ENCODE measurements at regions not wholly inside any gene's neighbourhood (a gene's known extent, or its start where the extent isn't known, plus 50 kb on each side); places are given as distances from the start of the nearest gene placed in this dataset.

DNA sequence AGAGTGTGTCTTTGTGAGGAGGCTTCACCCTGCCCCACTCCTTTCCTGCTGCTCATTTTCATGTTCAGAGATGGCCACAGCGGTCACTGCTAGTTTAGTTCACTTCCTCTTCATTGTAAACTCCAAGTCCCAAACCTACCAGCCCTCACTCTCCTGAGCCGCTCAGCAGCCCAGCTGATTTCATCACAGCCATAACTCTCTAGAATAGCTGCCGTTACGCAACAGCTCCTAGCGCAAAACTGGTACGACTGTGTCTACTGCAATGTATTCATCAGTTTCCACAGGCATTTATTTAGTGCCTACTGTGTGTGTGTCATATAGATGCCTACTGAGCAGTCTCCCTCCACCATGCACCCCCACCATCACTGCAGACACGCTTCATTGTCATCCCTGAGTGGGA lies 233.5 kb upstream of the RPL38 start:
- Histone ChIP-seq H3K4me3 (ENCODE audit: low read length) (no peak overlapping the region), H3K36me3 (ENCODE audit: control insufficient read depth, insufficient read depth, low read length) (no peaks in the 10 kb centered on the region), H3K27me3 (ENCODE audit: control insufficient read depth, insufficient read depth, low read length) (no peaks in the 10 kb centered on the region), H3K9ac (ENCODE audit: low read length) (no peak overlapping the region), H3K4me1 (ENCODE audit: control insufficient read depth, insufficient read depth, low read length) (peaks cover 3% of the 10 kb centered on the region), H3K9me3 (ENCODE audit: control insufficient read depth, low read length) (no peaks in the 10 kb centered on the region)

GRCh38 chr17:73971127-73971526 lies 232.4 kb upstream of the RPL38 start:
- no peaks in the 10 kb centered on the region for H3K36me3 ChIP-seq (ENCODE audit: control insufficient read depth, insufficient read depth, low read length)
- peaks cover 3% of the 10 kb centered on the region for H3K4me1 ChIP-seq (ENCODE audit: control insufficient read depth, insufficient read depth, low read length)
- H3K4me3 ChIP-seq (ENCODE audit: low read length), result no peak overlapping the region
- H3K27me3 ChIP-seq (ENCODE audit: control insufficient read depth, insufficient read depth, low read length), result no peaks in the 10 kb centered on the region
- H3K9ac ChIP-seq (ENCODE audit: low read length), result no peak overlapping the region
- H3K9me3 ChIP-seq (ENCODE audit: control insufficient read depth, low read length), result no peaks in the 10 kb centered on the region

- H3K9ac ChIP-seq (ENCODE audit: low read length), result no peak overlapping the region
- peaks cover 3% of the 10 kb centered on the region for H3K4me1 ChIP-seq (ENCODE audit: control insufficient read depth, insufficient read depth, low read length)
- H3K27me3 ChIP-seq (ENCODE audit: control insufficient read depth, insufficient read depth, low read length), result no peaks in the 10 kb centered on the region
- H3K4me3 ChIP-seq (ENCODE audit: low read length), result no peak overlapping the region
- H3K9me3 ChIP-seq (ENCODE audit: control insufficient read depth, low read length), result no peaks in the 10 kb centered on the region
- H3K36me3 ChIP-seq (ENCODE audit: control insufficient read depth, insufficient read depth, low read length), result no peaks in the 10 kb centered on the region
These were observed 231.4 kb upstream of the RPL38 start for GRCh38 chr17:73972056-73972455.

GRCh38 chr17:73972901-73973300 lies 230.6 kb upstream of the RPL38 start:
- H3K4me3 ChIP-seq (ENCODE audit: low read length), result no peak overlapping the region

DNA sequence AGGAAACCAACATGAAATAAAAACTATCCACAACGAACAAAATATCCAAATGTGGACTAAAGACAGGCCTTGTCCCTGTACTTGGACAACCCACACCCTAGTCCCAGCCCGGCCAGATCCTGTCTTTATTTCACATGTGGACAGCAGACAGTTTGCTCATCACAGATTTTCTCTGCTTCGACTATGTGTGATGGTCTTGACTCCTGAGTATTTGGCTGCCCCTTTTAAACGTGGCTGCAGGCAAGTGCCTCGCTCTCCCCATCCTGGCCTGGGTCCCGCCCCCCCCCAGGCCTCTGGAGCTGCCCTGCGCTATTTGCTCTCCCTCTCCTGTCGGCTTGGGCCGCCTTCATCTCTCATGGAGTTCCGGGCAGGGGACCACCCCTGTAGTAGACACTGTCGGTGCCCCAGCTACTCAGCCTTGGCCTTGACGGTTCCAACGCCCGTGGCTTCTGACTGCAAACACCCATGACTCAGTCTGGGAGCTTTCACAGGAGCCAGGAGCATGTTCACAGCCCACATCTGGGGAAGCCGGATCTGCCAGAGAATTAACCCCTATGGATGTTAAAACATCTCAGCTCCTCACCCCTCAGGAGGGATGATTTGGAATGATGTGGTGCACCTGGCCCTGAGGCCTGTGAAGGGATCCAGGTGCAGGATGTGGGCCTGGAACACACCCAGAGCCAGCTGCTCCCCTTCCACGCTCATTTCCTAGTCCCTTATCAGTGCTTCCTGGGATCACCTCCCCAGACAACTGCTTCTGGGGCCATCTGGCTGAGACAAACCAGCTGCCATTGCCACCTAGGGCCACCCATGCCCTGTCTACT lies 229.7 kb upstream of the RPL38 start:
- Histone ChIP-seq H3K9ac (ENCODE audit: low read length) (no peak overlapping the region), H3K27me3 (ENCODE audit: control insufficient read depth, insufficient read depth, low read length) (no peaks in the 10 kb centered on the region), H3K9me3 (ENCODE audit: control insufficient read depth, low read length) (no peaks in the 10 kb centered on the region), H3K36me3 (ENCODE audit: control insufficient read depth, insufficient read depth, low read length) (no peaks in the 10 kb centered on the region), H3K4me3 (ENCODE audit: low read length) (no peak overlapping the region), H3K4me1 (ENCODE audit: control insufficient read depth, insufficient read depth, low read length) (peaks cover 3% of the 10 kb centered on the region)

More at GRCh38 chr17:73972901-73973300, 230.6 kb upstream of the RPL38 start:
- Histone ChIP-seq H3K27me3 (ENCODE audit: control insufficient read depth, insufficient read depth, low read length) (no peaks in the 10 kb centered on the region), H3K9ac (ENCODE audit: low read length) (no peak overlapping the region), H3K4me1 (ENCODE audit: control insufficient read depth, insufficient read depth, low read length) (peaks cover 3% of the 10 kb centered on the region), H3K9me3 (ENCODE audit: control insufficient read depth, low read length) (no peaks in the 10 kb centered on the region), H3K36me3 (ENCODE audit: control insufficient read depth, insufficient read depth, low read length) (no peaks in the 10 kb centered on the region)

DNA sequence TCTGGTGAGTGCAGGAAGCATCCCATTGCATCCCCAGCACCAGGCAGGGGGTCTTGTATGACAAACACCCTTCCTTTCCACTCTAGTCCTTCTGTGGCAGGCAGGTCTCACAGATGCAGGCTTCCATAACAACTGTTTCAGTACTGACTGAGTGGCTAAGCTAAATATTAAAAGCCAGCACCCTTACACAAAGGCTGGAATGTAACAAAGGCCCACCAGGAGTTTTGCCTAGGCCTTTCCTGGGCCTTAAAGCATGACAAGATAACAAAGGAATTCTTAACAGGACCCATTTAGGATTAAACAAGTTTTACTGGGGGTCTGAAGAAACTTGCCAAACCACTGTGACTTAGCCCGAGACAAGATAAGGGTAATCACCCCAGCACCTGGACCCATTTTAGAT lies 228.9 kb upstream of the RPL38 start:
- Histone ChIP-seq H3K4me1 (ENCODE audit: control insufficient read depth, insufficient read depth, low read length) (peaks cover 3% of the 10 kb centered on the region), H3K9ac (ENCODE audit: low read length) (no peak overlapping the region), H3K4me3 (ENCODE audit: low read length) (no peak overlapping the region), H3K9me3 (ENCODE audit: control insufficient read depth, low read length) (no peaks in the 10 kb centered on the region), H3K27me3 (ENCODE audit: control insufficient read depth, insufficient read depth, low read length) (no peaks in the 10 kb centered on the region), H3K36me3 (ENCODE audit: control insufficient read depth, insufficient read depth, low read length) (no peaks in the 10 kb centered on the region)

DNA sequence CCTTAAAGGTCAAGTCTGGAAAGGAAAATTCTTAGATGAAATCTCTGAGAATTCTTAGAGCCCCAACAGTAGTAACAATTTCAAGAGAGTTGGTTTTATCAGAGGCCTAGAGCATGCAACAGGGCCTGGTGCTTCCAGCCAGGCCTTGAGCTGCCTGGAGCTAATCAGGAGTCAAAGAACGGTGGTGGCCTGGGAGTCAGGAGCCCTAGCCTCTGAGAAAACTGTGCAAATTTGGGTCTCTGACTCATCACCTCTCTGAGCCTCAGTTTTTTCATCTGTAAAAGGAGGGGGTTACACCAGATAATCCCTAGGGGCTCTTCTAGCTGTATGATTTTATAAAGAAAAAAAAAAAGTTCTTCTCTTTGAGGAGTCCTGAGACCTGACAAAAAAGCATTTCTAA lies 227.3 kb upstream of the RPL38 start:
- Histone ChIP-seq H3K9me3 (ENCODE audit: control insufficient read depth, low read length) (no peaks in the 10 kb centered on the region), H3K9ac (ENCODE audit: low read length) (no peak overlapping the region), H3K27me3 (ENCODE audit: control insufficient read depth, insufficient read depth, low read length) (no peaks in the 10 kb centered on the region), H3K4me3 (ENCODE audit: low read length) (no peak overlapping the region), H3K4me1 (ENCODE audit: control insufficient read depth, insufficient read depth, low read length) (peaks cover 3% of the 10 kb centered on the region), H3K36me3 (ENCODE audit: control insufficient read depth, insufficient read depth, low read length) (no peaks in the 10 kb centered on the region)

GRCh38 chr17:73976676-73977521 lies 226.6 kb upstream of the RPL38 start:
- H3K9me3 ChIP-seq (ENCODE audit: control insufficient read depth, low read length), result no peaks in the 10 kb centered on the region
- no peak overlapping the region for H3K9ac ChIP-seq (ENCODE audit: low read length)
- H3K4me1 ChIP-seq (ENCODE audit: control insufficient read depth, insufficient read depth, low read length), result peaks cover 3% of the 10 kb centered on the region
- H3K36me3 ChIP-seq (ENCODE audit: control insufficient read depth, insufficient read depth, low read length), result no peaks in the 10 kb centered on the region
- H3K27me3 ChIP-seq (ENCODE audit: control insufficient read depth, insufficient read depth, low read length), result no peaks in the 10 kb centered on the region
- no peak overlapping the region for H3K4me3 ChIP-seq (ENCODE audit: low read length)

DNA sequence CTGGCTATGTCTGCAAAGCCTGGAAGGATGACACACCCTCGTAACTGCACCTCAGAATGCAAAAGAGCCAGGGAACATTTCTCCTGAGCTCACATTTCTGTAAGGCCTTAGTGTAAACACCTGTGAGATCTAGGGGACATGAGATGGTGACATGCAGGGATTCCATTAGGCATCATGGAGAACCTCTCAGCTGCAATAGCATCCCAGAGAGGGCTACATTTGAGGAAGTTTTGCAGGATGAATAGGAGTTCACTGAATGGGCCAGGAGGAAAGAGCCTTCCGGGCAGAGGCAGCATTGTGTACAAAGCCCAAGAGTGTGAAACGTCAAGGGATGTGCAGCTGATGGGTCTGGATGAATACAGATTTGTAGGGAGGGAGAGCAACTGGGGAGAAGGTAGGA lies 223.0 kb upstream of the RPL38 start:
- Histone ChIP-seq H3K9ac (ENCODE audit: low read length) (no peak overlapping the region), H3K9me3 (ENCODE audit: control insufficient read depth, low read length) (no peaks in the 10 kb centered on the region), H3K36me3 (ENCODE audit: control insufficient read depth, insufficient read depth, low read length) (no peaks in the 10 kb centered on the region), H3K4me1 (ENCODE audit: control insufficient read depth, insufficient read depth, low read length) (no peaks in the 10 kb centered on the region), H3K4me3 (ENCODE audit: low read length) (no peak overlapping the region), H3K27me3 (ENCODE audit: control insufficient read depth, insufficient read depth, low read length) (no peaks in the 10 kb centered on the region)

DNA sequence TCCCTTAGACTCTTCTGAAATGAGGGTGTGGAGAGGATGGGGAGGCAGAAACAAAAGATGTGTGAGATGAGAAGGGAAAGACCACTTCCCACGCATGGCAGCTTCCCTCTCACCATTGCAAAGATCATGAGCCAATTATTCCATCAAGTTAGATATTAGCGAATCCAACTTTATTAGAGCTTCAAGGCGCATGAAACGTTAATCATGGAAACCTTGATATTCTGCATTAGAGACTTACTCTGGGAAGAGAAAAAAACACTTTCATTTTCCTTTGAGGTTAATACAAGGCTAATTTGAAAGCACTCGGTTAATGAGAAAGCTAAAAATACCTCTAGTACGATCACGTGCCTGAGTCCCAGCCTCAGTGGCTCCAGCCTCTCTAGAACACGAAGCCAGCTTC lies 220.6 kb upstream of the RPL38 start:
- H3K27me3 ChIP-seq (ENCODE audit: control insufficient read depth, insufficient read depth, low read length), result peaks cover under 1% of the 10 kb centered on the region
- H3K4me3 ChIP-seq (ENCODE audit: low read length), result no peak overlapping the region
- H3K9ac ChIP-seq (ENCODE audit: low read length), result no peak overlapping the region
- H3K36me3 ChIP-seq (ENCODE audit: control insufficient read depth, insufficient read depth, low read length), result no peaks in the 10 kb centered on the region
- H3K4me1 ChIP-seq (ENCODE audit: control insufficient read depth, insufficient read depth, low read length), result no peaks in the 10 kb centered on the region
- H3K9me3 ChIP-seq (ENCODE audit: control insufficient read depth, low read length), result no peaks in the 10 kb centered on the region

GRCh38 chr17:73983621-73984400 lies 219.7 kb upstream of the RPL38 start:
- H3K9me3 ChIP-seq (ENCODE audit: control insufficient read depth, low read length), result no peaks in the 10 kb centered on the region
- H3K36me3 ChIP-seq (ENCODE audit: control insufficient read depth, insufficient read depth, low read length), result no peaks in the 10 kb centered on the region
- H3K4me1 ChIP-seq (ENCODE audit: control insufficient read depth, insufficient read depth, low read length), result no peaks in the 10 kb centered on the region
- H3K4me3 ChIP-seq (ENCODE audit: low read length), result no peak overlapping the region
- no peak overlapping the region for H3K9ac ChIP-seq (ENCODE audit: low read length)
- peaks cover 2% of the 10 kb centered on the region for H3K27me3 ChIP-seq (ENCODE audit: control insufficient read depth, insufficient read depth, low read length)

DNA sequence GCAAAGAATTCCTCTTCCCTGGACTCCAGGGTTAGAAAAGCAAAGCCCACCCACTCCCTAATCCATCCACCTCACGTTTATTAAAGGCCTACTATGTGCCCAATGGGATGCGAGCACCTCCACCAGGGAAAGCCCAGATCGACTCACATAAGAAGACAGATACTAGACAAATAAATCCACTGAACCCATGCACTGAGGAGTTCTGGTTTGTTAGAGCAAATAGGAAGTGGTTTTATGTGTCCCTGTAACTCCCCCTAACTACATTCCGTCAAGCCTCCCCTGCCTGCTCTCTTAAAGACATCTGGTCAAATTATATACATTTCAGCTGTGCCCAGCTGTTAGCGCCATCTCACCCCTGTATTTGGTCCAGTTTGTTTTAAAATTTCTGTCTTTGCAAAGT lies 218.5 kb upstream of the RPL38 start:
- Histone ChIP-seq H3K9me3 (ENCODE audit: control insufficient read depth, low read length) (no peaks in the 10 kb centered on the region), H3K4me3 (ENCODE audit: low read length) (no peak overlapping the region), H3K27me3 (ENCODE audit: control insufficient read depth, insufficient read depth, low read length) (peaks cover 2% of the 10 kb centered on the region), H3K36me3 (ENCODE audit: control insufficient read depth, insufficient read depth, low read length) (no peaks in the 10 kb centered on the region), H3K9ac (ENCODE audit: low read length) (no peak overlapping the region), H3K4me1 (ENCODE audit: control insufficient read depth, insufficient read depth, low read length) (no peaks in the 10 kb centered on the region)
